Left lung (tissue), 4 donors: ENCODE measurements at regions not wholly inside any gene's neighbourhood (a gene's known extent, or its start where the extent isn't known, plus 50 kb on each side); places are given as distances from the start of the nearest gene placed in this dataset.
A peak's percentile ranks its signal among the peaks of the same experiment; 100 is the strongest.
"Not testable (repeated sequence)": the region's sequence is repeated elsewhere in the genome, so short reads cannot be mapped to it uniquely, and the experiment has no call there.

Experiments used
- ATAC-seq: fragments of 200-7000 bp; cut with Tn5 transposase; one replicate; pipeline ENCODE4 v1.9.1; 2020; ENCODE audit warnings: moderate library complexity
- DNase-seq, 4 donors: peaks; one replicate each; pipeline ENCODE4 v3.0.0-alpha.2; 2013 to 2020
- H3K27ac ChIP-seq, 2 donors: fragments of 200-600 bp; sonication (generic) in 1 of 2; one replicate each; pipeline versions ENCODE4 v1.5.0 to v1.8.0; 2020 to 2021
- H3K27me3 ChIP-seq, 2 donors: fragments of 200-600 bp; sonication (generic) in 1 of 2; one replicate each; pipeline versions ENCODE4 v1.5.0 to v1.8.0; 2020 to 2021
- H3K36me3 ChIP-seq, 2 donors: fragments of 200-600 bp; sonication (generic) in 1 of 2; one replicate each; pipeline versions ENCODE4 v1.5.0 to v1.8.0; 2020 to 2021
- H3K4me1 ChIP-seq, 2 donors: fragments of 200-600 bp; one replicate each; pipeline ENCODE4 v1.8.0; 2021
- H3K4me3 ChIP-seq, 2 donors: fragments of 200-600 bp; sonication (generic) in 1 of 2; one replicate each; pipeline versions ENCODE4 v1.5.0 to v1.8.0; 2020 to 2021; ENCODE audit warnings: mild to moderate bottlenecking in 1 of 2
- H3K9me3 ChIP-seq, 2 donors: fragments of 200-600 bp; sonication (generic) in 1 of 2; one replicate each; pipeline versions ENCODE4 v1.5.0 to v1.8.0; 2020 to 2021
- CTCF ChIP-seq, 2 donors: fragments of 200-600 bp; sonication (generic) in 1 of 2; IDR thresholded peaks; one replicate each; pipeline versions ENCODE4 v1.5.0 to v1.8.0; 2021; ENCODE audit warnings: antibody characterized with exemption in 2 of 2
- intact Hi-C, 2 donors: fragments of 100-400 bp; cut with DNase I; formaldehyde crosslinking; loops; one replicate each; pipeline versions ENCODE4 v1.11.2 to v1.14.2; 2022
- donor health status: DM: no; HTN: yes; CAD: no.
- donor health status: DM: no; HTN: no; CAD: no.

- no peak overlapping the region for H3K27ac ChIP-seq
- H3K27me3 ChIP-seq = no peaks in the 10 kb centered on the region
- no peak for TF ChIP-seq CTCF (IDR thresholded peaks at IDR 0.05)
- no peaks in the 10 kb centered on the region for H3K9me3 ChIP-seq
- H3K36me3 ChIP-seq = no peaks in the 10 kb centered on the region
- no peak overlapping the region for H3K4me3 ChIP-seq
- ATAC-seq (no peak), DNase-seq (no peak)
- intact Hi-C loops = no loop called here
- H3K4me1 ChIP-seq = no peaks in the 10 kb centered on the region
Observed at GRCh38 chr5:107011605-107012004, 659.1 kb downstream of the EFNA5 start.

- no peaks in the 10 kb centered on the region for H3K36me3 ChIP-seq
- no peaks in the 10 kb centered on the region for H3K27me3 ChIP-seq
- no peak for TF ChIP-seq CTCF (IDR thresholded peaks at IDR 0.05)
- no peaks in the 10 kb centered on the region for H3K9me3 ChIP-seq
- no peak overlapping the region for H3K27ac ChIP-seq
- H3K4me3 ChIP-seq = no peak overlapping the region
- no peaks in the 10 kb centered on the region for H3K4me1 ChIP-seq
- intact Hi-C loops = no loop called here
- peak in 1 of 4 donors; percentile 9 for DNase-seq
- ATAC-seq = no peak
Observed at GRCh38 chr5:107010060-107010459, 660.7 kb downstream of the EFNA5 start.

GRCh38 chr5:107005653-107006052, 665.1 kb downstream of the EFNA5 start:
- H3K27ac ChIP-seq = no peak overlapping the region
- H3K4me1 ChIP-seq = no peaks in the 10 kb centered on the region
- H3K36me3 ChIP-seq = no peaks in the 10 kb centered on the region
- no peak for TF ChIP-seq CTCF (IDR thresholded peaks at IDR 0.05)
- DNase-seq (no peak), ATAC-seq (no peak)
- H3K27me3 ChIP-seq = no peaks in the 10 kb centered on the region
- intact Hi-C loops = no loop called here
- no peak overlapping the region for H3K4me3 ChIP-seq
- H3K9me3 ChIP-seq = no peaks in the 10 kb centered on the region

- no peak for TF ChIP-seq CTCF (IDR thresholded peaks at IDR 0.05)
- no peak overlapping the region for H3K4me3 ChIP-seq
- no peak overlapping the region for H3K27ac ChIP-seq
- H3K9me3 ChIP-seq = no peaks in the 10 kb centered on the region
- no peaks in the 10 kb centered on the region for H3K36me3 ChIP-seq
- DNase-seq (no peak), ATAC-seq (peak; percentile 51)
- no peaks in the 10 kb centered on the region for H3K27me3 ChIP-seq
- intact Hi-C loops = no loop called here
- no peaks in the 10 kb centered on the region for H3K4me1 ChIP-seq
Observed at GRCh38 chr5:107005161-107005560, 665.6 kb downstream of the EFNA5 start.

- no peaks in the 10 kb centered on the region for H3K27me3 ChIP-seq
- no peaks in the 10 kb centered on the region for H3K4me1 ChIP-seq
- H3K4me3 ChIP-seq = no peak overlapping the region
- DNase-seq = peak in 1 of 4 donors; percentile 19
- intact Hi-C loops = no loop called here
- no peak for ATAC-seq
- H3K36me3 ChIP-seq = no peaks in the 10 kb centered on the region
- H3K9me3 ChIP-seq = peaks cover 0 to 8% of the 10 kb centered on the region in 2 donors
- no peak for TF ChIP-seq CTCF (IDR thresholded peaks at IDR 0.05)
- no peak overlapping the region for H3K27ac ChIP-seq
Observed at GRCh38 chr5:107002115-107002514, 668.6 kb downstream of the EFNA5 start.

GRCh38 chr5:106999506-106999905, 671.2 kb downstream of the EFNA5 start:
- H3K27me3 ChIP-seq, H3K4me3 ChIP-seq, H3K4me1 ChIP-seq, ATAC-seq, H3K36me3 ChIP-seq, intact Hi-C loops, H3K27ac ChIP-seq: not testable (repeated sequence)
- peak in 1 of 4 donors; percentile 46 for DNase-seq
- H3K9me3 ChIP-seq = peaks cover 0 to 10% of the 10 kb centered on the region in 2 donors
